GM18868 (cell line): ENCODE measurements at regions not wholly inside any gene's neighbourhood (a gene's known extent, or its start where the extent isn't known, plus 50 kb on each side); places are given as distances from the start of the nearest gene placed in this dataset.

ENCODE experiments used
- ATAC-seq: cut with Tn5 transposase; IDR thresholded peaks from one replicate; pipeline ENCODE4 v1.9.1; 2021; ENCODE audit warnings: mild to moderate bottlenecking, moderate library complexity; ENCODE audit not compliant: unreplicated experiment

- ATAC-seq, result no peak
Measured at GRCh38 chr2:62284471-62284870, 88.6 kb downstream of the B3GNT2 start.

GRCh38 chr2:62283147-62283546 is 87.2 kb downstream of the B3GNT2 start:
- no peak for ATAC-seq

GRCh38 chr2:62281663-62282062 is 85.7 kb downstream of the B3GNT2 start:
- ATAC-seq, result no peak

GRCh38 chr2:62277688-62278087 is 81.8 kb downstream of the B3GNT2 start:
- no peak for ATAC-seq
